H1 (cell line): ENCODE measurements at regions not wholly inside any gene's neighbourhood (a gene's known extent, or its start where the extent isn't known, plus 50 kb on each side); places are given as distances from the start of the nearest gene placed in this dataset.

Experiments used
- CTCF ChIA-PET: fragments of 300-600 bp; sonication (Branson Sonifier 250); formaldehyde crosslinking; loops from one replicate; lab custom pipeline; 2021; ENCODE audit not compliant: partially characterized antibody; lab: Charles Lee
- POLR2A ChIA-PET: fragments of 300-600 bp; sonication (Branson Sonifier 250); formaldehyde crosslinking; loops from one replicate; lab custom pipeline; 2021; ENCODE audit warnings: inconsistent platforms; ENCODE audit not compliant: partially characterized antibody; lab: Charles Lee
- DNase-seq, 2 experiments: peaks; one replicate each; pipeline versions ENCODE4 v3.0.0 to v3.0.0-alpha.2; 2010 to 2022; ENCODE audit warnings: low spot score in 2 of 2, low read depth in 1 of 2, mixed read lengths in 1 of 2
- FAIRE-seq: peaks from 2 replicates; lab custom pipeline; 2011; peaks lifted over from hg19 to GRCh38; lab: Jason Lieb, UNC
- H2AFZ ChIP-seq: 2 replicates; pipeline ENCODE4 v1.8.1; 2012; ENCODE audit warnings: low read length, inconsistent platforms
- H2AK5ac ChIP-seq: 2 replicates; pipeline ENCODE4 v1.6.1; 2013; ENCODE audit warnings: low read depth, low read length
- H2BK120ac ChIP-seq: replicated peaks from 2 replicates; pipeline ENCODE3; 2013; ENCODE audit warnings: low read depth, low read length, inconsistent platforms
- H2BK12ac ChIP-seq: 2 replicates; pipeline ENCODE4 v1.6.1; 2013; ENCODE audit warnings: low read depth, low read length
- H2BK15ac ChIP-seq: 2 replicates; pipeline ENCODE4 v1.6.1; 2013; ENCODE audit warnings: low read length
- H2BK20ac ChIP-seq: 2 replicates; pipeline ENCODE4 v1.6.1; 2013; ENCODE audit warnings: low read length
- H2BK5ac ChIP-seq: 2 replicates; pipeline ENCODE4 v1.6.1; 2013; ENCODE audit warnings: low read depth, low read length
- H3K14ac ChIP-seq: 2 replicates; pipeline ENCODE4 v1.6.1; 2013; ENCODE audit warnings: inconsistent platforms; ENCODE audit not compliant: insufficient read length
- H3K18ac ChIP-seq: 2 replicates; pipeline ENCODE4 v1.6.1; 2013; ENCODE audit warnings: low read length; ENCODE audit errors: extremely low read depth
- H3K23ac ChIP-seq: 2 replicates; pipeline ENCODE4 v1.6.1; 2013; ENCODE audit warnings: inconsistent platforms; ENCODE audit not compliant: insufficient read length
- H3K23me2 ChIP-seq: 2 replicates; pipeline ENCODE4 v1.6.1; 2013; ENCODE audit warnings: low read depth, low read length
- H3K27ac ChIP-seq: 2 replicates; pipeline ENCODE4 v1.6.1; 2011; ENCODE audit warnings: low read depth, low read length, inconsistent platforms
- H3K27me3 ChIP-seq, 4 experiments: replicated peaks in 1 of 4; 1 replicate in 1 of 4; 2 replicates in 3 of 4; pipeline versions ENCODE4 v1.6.1 to v1.8.1; 2011 to 2013; ENCODE audit warnings: low read length in 3 of 4, mild to moderate bottlenecking in 3 of 4, inconsistent platforms in 2 of 4, mixed read lengths in 2 of 4, moderate library complexity in 1 of 4; ENCODE audit not compliant: control insufficient read depth in 3 of 4, insufficient read depth in 3 of 4; ENCODE audit errors: extremely low read depth in 1 of 4
- H3K36me3 ChIP-seq, 4 experiments: 2 replicates each; pipeline versions ENCODE4 v1.6.1 to v1.8.1; 2011 to 2013; ENCODE audit warnings: mild to moderate bottlenecking in 4 of 4, low read length in 3 of 4, moderate library complexity in 2 of 4, control low read depth in 1 of 4, inconsistent platforms in 1 of 4; ENCODE audit not compliant: insufficient read depth in 4 of 4, control insufficient read depth in 2 of 4
- H3K4ac ChIP-seq: replicated peaks from 2 replicates; pipeline ENCODE3; 2013; ENCODE audit warnings: low read length, low read depth, mixed read lengths, inconsistent platforms; ENCODE audit not compliant: insufficient read length
- H3K4me1 ChIP-seq, 4 experiments: replicated peaks in 1 of 4; 1 replicate in 1 of 4; 2 replicates in 3 of 4; pipeline versions ENCODE4 v1.6.1 to v1.8.1; 2011 to 2013; ENCODE audit warnings: low read length in 3 of 4, inconsistent platforms in 2 of 4, mixed read lengths in 1 of 4; ENCODE audit not compliant: insufficient read depth in 4 of 4, control insufficient read depth in 3 of 4
- H3K4me2 ChIP-seq, 2 experiments: 2 replicates each; pipeline versions ENCODE4 v1.6.1 to v1.8.1; 2011 to 2013; ENCODE audit warnings: low read depth in 2 of 2, low read length in 2 of 2, control low read depth in 1 of 2, inconsistent platforms in 1 of 2, mild to moderate bottlenecking in 1 of 2; ENCODE audit not compliant: insufficient read depth in 1 of 2
- H3K4me3 ChIP-seq, 4 experiments: fragments of 200-600, 300-600 bp in 1 of 4; sonication (generic), shearing (Covaris generic), sonication (Bioruptor Twin) in 1 of 4; 2 replicates each; pipeline versions ENCODE4 v1.5.1 to v1.8.1; 2011 to 2016; ENCODE audit warnings: low read length in 4 of 4, low read depth in 3 of 4, control low read depth in 2 of 4, inconsistent platforms in 2 of 4, mild to moderate bottlenecking in 2 of 4, mixed read lengths in 1 of 4, moderate library complexity in 1 of 4; ENCODE audit not compliant: insufficient read depth in 2 of 4; ENCODE audit errors: extremely low read depth in 1 of 4
- H3K56ac ChIP-seq: replicated peaks from 2 replicates; pipeline ENCODE3; 2013; ENCODE audit warnings: low read depth, mild to moderate bottlenecking, mixed read lengths, low read length, inconsistent platforms; ENCODE audit not compliant: insufficient read length
- H3K79me1 ChIP-seq: 2 replicates; pipeline ENCODE4 v1.6.1; 2013; ENCODE audit warnings: low read depth, low read length, control low read depth
- H3K79me2 ChIP-seq, 2 experiments: 2 replicates each; pipeline versions ENCODE4 v1.6.1 to v1.8.1; 2012 to 2013; ENCODE audit warnings: low read length in 2 of 2, mild to moderate bottlenecking in 2 of 2, inconsistent platforms in 1 of 2; ENCODE audit not compliant: insufficient read depth in 2 of 2, control insufficient read depth in 1 of 2
- H3K9ac ChIP-seq, 4 experiments: replicated peaks in 1 of 4; 1 replicate in 1 of 4; 2 replicates in 3 of 4; pipeline versions ENCODE4 v1.6.1 to v1.8.1; 2011 to 2013; ENCODE audit warnings: low read depth in 3 of 4, low read length in 3 of 4, control low read depth in 2 of 4, mild to moderate bottlenecking in 2 of 4, moderate library complexity in 2 of 4, inconsistent platforms in 1 of 4; ENCODE audit errors: extremely low read depth in 1 of 4
- H3K9me3 ChIP-seq, 2 experiments: 2 replicates each; pipeline versions ENCODE4 v1.6.1 to v1.8.1; 2012 to 2013; ENCODE audit warnings: mild to moderate bottlenecking in 2 of 2, moderate library complexity in 2 of 2, control low read depth in 1 of 2, inconsistent platforms in 1 of 2, low read depth in 1 of 2, low read length in 1 of 2, mixed read lengths in 1 of 2; ENCODE audit not compliant: insufficient read depth in 2 of 2
- H4K20me1 ChIP-seq, 2 experiments: replicated peaks in 1 of 2; 2 replicates each; pipeline versions ENCODE3 to v1.8.1; 2011 to 2013; ENCODE audit warnings: inconsistent platforms in 2 of 2, low read length in 2 of 2, mild to moderate bottlenecking in 1 of 2; ENCODE audit not compliant: insufficient read depth in 2 of 2, control insufficient read depth in 1 of 2
- H4K5ac ChIP-seq: 2 replicates; pipeline ENCODE4 v1.6.1; 2013; ENCODE audit warnings: low read length, low read depth, mixed read lengths, inconsistent platforms; ENCODE audit not compliant: insufficient read length
- H4K8ac ChIP-seq: 2 replicates; pipeline ENCODE4 v1.8.0; 2013; ENCODE audit warnings: mild to moderate bottlenecking, moderate library complexity, low read length, inconsistent platforms; ENCODE audit not compliant: insufficient read depth; ENCODE audit errors: extremely low read depth
- H4K91ac ChIP-seq: replicated peaks from 2 replicates; pipeline ENCODE3; 2013; ENCODE audit warnings: low read length, mixed read lengths, inconsistent platforms; ENCODE audit not compliant: insufficient read length
- ASH2L ChIP-seq: fragments of 200-600, 300-600 bp; sonication (generic); IDR thresholded peaks from one replicate; pipeline ENCODE4 v1.7.1; 2017; ENCODE audit warnings: low read length
- BCL11A ChIP-seq, 2 experiments: IDR thresholded peaks; one replicate each; pipeline ENCODE4 v1.6.1; 2011; ENCODE audit warnings: low read depth in 2 of 2, low read length in 2 of 2, mild to moderate bottlenecking in 2 of 2
- CTBP2 ChIP-seq: IDR thresholded peaks from 2 replicates; pipeline ENCODE4 v1.7.0; 2011; ENCODE audit warnings: borderline replicate concordance, mild to moderate bottlenecking, moderate library complexity, mixed read lengths, low read length; ENCODE audit not compliant: insufficient read depth, insufficient read length
- FOSL1 ChIP-seq: IDR thresholded peaks from 2 replicates; pipeline ENCODE4 v1.6.1; 2011; ENCODE audit warnings: mild to moderate bottlenecking, low read depth, low read length, moderate library complexity; ENCODE audit not compliant: insufficient read depth
- JUN ChIP-seq: IDR thresholded peaks from 2 replicates; pipeline ENCODE4 v1.6.1; 2011; ENCODE audit warnings: low read depth, mild to moderate bottlenecking, improper control_type of control experiment, low read length
- KDM5A ChIP-seq: fragments of 200-600 bp; IDR thresholded peaks from 2 replicates; pipeline ENCODE4 v1.7.1; 2012; ENCODE audit warnings: mild to moderate bottlenecking, low read length, inconsistent platforms, mixed read lengths
- RAD21 ChIP-seq, 2 experiments: IDR thresholded peaks in 1 of 2; conservative IDR thresholded peaks in 1 of 2; 2 replicates each; pipeline ENCODE4 v1.6.1; 2011; ENCODE audit warnings: low read depth in 2 of 2, low read length in 2 of 2, improper control_type of control experiment in 1 of 2, inconsistent platforms in 1 of 2, mild to moderate bottlenecking in 1 of 2, moderate library complexity in 1 of 2
- SIN3A ChIP-seq, 2 experiments: IDR thresholded peaks in 1 of 2; conservative IDR thresholded peaks in 1 of 2; 2 replicates each; pipeline ENCODE4 v1.6.1; 2011 to 2012; ENCODE audit warnings: low read length in 2 of 2, improper control_type of control experiment in 1 of 2, low read depth in 1 of 2, mild to moderate bottlenecking in 1 of 2
- SIRT6 ChIP-seq: IDR thresholded peaks from one replicate; pipeline ENCODE4 v1.7.1; 2012; ENCODE audit warnings: low read length, inconsistent platforms
- SP4 ChIP-seq: IDR thresholded peaks from 2 replicates; pipeline ENCODE4 v1.6.1; 2012; ENCODE audit warnings: low read length, inconsistent platforms
- SUZ12 ChIP-seq: fragments of 200-600 bp; sonication (generic); IDR thresholded peaks from 2 replicates; pipeline ENCODE4 v1.6.1; 2012; ENCODE audit warnings: mild to moderate bottlenecking, inconsistent platforms, low read length, moderate library complexity, mixed read lengths
- TAF7 ChIP-seq: optimal IDR thresholded peaks from 2 replicates; pipeline ENCODE3; 2011; ENCODE audit warnings: low read depth, mild to moderate bottlenecking, inconsistent platforms, low read length, moderate library complexity, borderline replicate concordance
- TEAD4 ChIP-seq: IDR thresholded peaks from 2 replicates; pipeline ENCODE4 v1.6.1; 2012; ENCODE audit warnings: low read depth, low read length, inconsistent platforms, mixed read lengths
- ZNF274 ChIP-seq: IDR thresholded peaks from 2 replicates; pipeline ENCODE4 v1.7.0; 2012; ENCODE audit warnings: low read length, borderline replicate concordance; ENCODE audit errors: extremely low read depth

- no peaks in the 10 kb centered on the region for H3K79me2 ChIP-seq
- H3K9ac ChIP-seq, result no peak overlapping the region
- H2BK12ac ChIP-seq, result no peak overlapping the region
- ChIA-PET POLR2A (interaction anchor here (2.2 kb wide), 1 partner anchor 173 kb away, joined by 6 read pairs; the partner anchor contains the start of gene CITED2), CTCF (interaction anchor here (0.5 to 1.3 kb wide), 2 partner anchors 19 to 745 kb away, joined by 3 to 4 read pairs; no protein-coding TSS in a partner anchor)
- DNase-seq, result no peak
- H2BK120ac ChIP-seq, result no peak overlapping the region
- H4K5ac ChIP-seq, result no peak overlapping the region
- H3K4me1 ChIP-seq, result peaks cover 0 to 4% (median 0%) of the 10 kb centered on the region in 4 experiments; a peak in 2 of 7 replicates
- TF ChIP-seq SUZ12 (no peak), FOSL1 (no peak), BCL11A (IDR thresholded peaks at IDR 0.05; ENCODE audit: low read depth in 2 of 2, low read length in 2 of 2) (no peak), RAD21 (IDR thresholded peaks at IDR 0.05 in 1 of 2, conservative IDR thresholded peaks at IDR 0.05 in 1 of 2; ENCODE audit: low read depth in 2 of 2, low read length in 2 of 2) (no peak), KDM5A (no peak), TAF7 (no peak), ZNF274 (no peak), SIN3A (conservative IDR thresholded peaks at IDR 0.05 in 1 of 2, IDR thresholded peaks at IDR 0.05 in 1 of 2; ENCODE audit: low read depth in 1 of 2, low read length in 2 of 2) (no peak), SP4 (no peak), SIRT6 (no peak), ASH2L (no peak), TEAD4 (no peak), CTBP2 (no peak), JUN (no peak)
- H3K4me2 ChIP-seq, result no peak overlapping the region
- no peak overlapping the region for H3K14ac ChIP-seq
- H2BK5ac ChIP-seq, result no peak overlapping the region
- H3K56ac ChIP-seq, result no peak overlapping the region
- H3K27ac ChIP-seq, result no peak overlapping the region
- no peak overlapping the region for H3K4me3 ChIP-seq
- H3K23me2 ChIP-seq, result no peaks in the 10 kb centered on the region
- no peaks in the 10 kb centered on the region for H3K27me3 ChIP-seq
- no peak overlapping the region for H3K4ac ChIP-seq
- H2BK20ac ChIP-seq, result no peak overlapping the region
- no peaks in the 10 kb centered on the region for H4K20me1 ChIP-seq
- H2AFZ ChIP-seq, result no peak overlapping the region
- H4K8ac ChIP-seq, result no peak overlapping the region
- no peak overlapping the region for H2BK15ac ChIP-seq
- no peak overlapping the region for H3K23ac ChIP-seq
- H3K36me3 ChIP-seq, result no peaks in the 10 kb centered on the region
- no peaks in the 10 kb centered on the region for H3K79me1 ChIP-seq
- H4K91ac ChIP-seq, result no peak overlapping the region
- H3K18ac ChIP-seq, result no peak overlapping the region
- H3K9me3 ChIP-seq, result no peaks in the 10 kb centered on the region
- H2AK5ac ChIP-seq, result no peak overlapping the region
- no peak for FAIRE-seq
Observed at GRCh38 chr6:139547804-139548203, 173.4 kb upstream of the CITED2 start.
